ENCODE measurements at regions not wholly inside any gene's neighbourhood (a gene's known extent, or its start where the extent isn't known, plus 50 kb on each side); places are given as distances from the start of the nearest gene placed in this dataset.

DNA sequence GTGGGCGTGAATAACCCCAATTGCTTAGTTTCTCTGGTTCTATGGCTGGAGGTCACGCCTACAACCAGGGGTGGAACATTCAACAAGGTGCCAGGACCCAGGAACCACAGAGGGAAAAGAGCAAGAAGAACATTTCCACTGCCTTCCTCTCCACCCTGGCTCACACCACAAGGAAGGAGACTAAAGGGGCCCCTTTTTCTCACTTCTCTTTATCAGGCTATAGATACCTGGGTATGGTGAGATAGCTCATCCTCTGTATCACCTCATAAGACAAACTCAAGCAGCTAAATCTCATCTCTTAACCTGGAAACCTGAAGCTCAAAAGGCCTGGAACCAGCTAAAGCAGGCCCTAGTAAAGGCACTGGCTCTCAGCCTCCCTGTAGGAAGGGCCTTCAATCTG is 438.8 kb upstream of the OLFM3 start:
- TF ChIP-seq JUND (IDR thresholded peaks at IDR 0.05; ENCODE audit: low read depth), result no peak
- no peak for DNase-seq (ENCODE audit: low read depth in 1 of 2, low spot score in 1 of 2)
- in situ Hi-C loops (cut with HindIII; ENCODE audit: low pct_unique_long_range_greater_than_20kb, low sequenced_read_pairs), result no loop called here

DNA sequence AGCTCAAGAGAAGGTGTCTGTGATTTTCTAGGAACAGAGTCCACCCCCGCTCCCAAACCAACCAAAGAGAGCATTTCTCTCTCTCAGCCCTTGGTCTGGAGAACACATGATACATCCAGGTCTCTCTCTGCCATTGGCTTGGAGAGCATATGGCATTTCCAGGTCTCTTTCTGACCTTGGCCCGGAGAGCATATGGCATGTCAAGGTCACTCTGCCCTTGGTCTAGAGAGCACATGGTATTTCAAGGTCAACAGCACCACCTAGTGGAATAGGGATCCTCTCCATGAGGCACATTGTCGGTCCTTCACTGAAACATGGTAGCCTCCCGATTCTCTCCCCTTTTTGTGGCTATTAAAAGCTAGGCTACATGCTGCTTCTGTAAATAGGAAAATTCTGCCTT is 437.7 kb upstream of the OLFM3 start:
- DNase-seq (ENCODE audit: low read depth in 1 of 2, low spot score in 1 of 2), result peak in 1 of 2 experiments; percentile 49
- in situ Hi-C loops (cut with HindIII; ENCODE audit: low pct_unique_long_range_greater_than_20kb, low sequenced_read_pairs), result no loop called here

DNA sequence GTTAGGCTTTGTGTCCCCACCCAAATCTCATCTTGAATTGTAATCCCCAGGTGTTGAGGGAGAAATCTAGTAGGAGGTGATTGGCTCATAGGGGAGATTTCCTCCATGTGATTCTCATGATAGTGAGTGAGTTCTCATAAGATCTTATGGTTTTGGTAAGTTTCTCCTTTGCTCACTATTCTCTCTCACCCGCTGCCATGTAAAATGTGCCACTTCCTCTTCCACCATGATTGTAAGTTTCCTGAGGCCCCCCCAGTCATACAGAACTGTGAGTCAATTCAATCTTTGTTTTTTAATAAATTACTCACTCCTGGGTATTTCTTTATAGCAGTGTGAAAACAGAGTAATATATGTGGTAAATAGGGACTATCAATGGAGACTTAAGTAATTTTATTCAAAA is 434.5 kb upstream of the OLFM3 start:
- in situ Hi-C loops (cut with HindIII; ENCODE audit: low pct_unique_long_range_greater_than_20kb, low sequenced_read_pairs), result no loop called here
- no peak for TF ChIP-seq JUND (IDR thresholded peaks at IDR 0.05; ENCODE audit: low read depth)
- no peak for DNase-seq (ENCODE audit: low read depth in 1 of 2, low spot score in 1 of 2)

More for the DNA sequence above, 437.7 kb upstream of the OLFM3 start:
- no peak for TF ChIP-seq JUND (IDR thresholded peaks at IDR 0.05; ENCODE audit: low read depth)

DNA sequence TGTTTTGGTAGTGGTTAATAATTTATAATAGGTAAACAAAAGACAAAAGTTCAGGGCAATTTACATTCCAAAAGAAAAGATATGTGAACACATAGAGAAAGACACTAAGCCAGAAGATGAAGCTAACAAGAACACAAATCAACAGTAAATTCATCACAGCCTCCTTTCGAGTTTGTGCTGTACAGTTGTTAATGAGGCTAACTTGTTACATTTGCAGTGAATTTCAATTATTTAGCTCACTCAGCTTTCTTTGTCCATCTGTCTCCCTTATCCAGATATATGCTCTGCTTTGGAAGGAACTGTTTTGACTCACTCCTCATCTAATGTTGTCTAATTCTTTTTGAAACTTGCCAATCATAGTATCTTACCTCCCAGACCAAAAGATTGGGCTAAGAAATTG is 423.3 kb upstream of the OLFM3 start:
- in situ Hi-C loops (cut with HindIII; ENCODE audit: low pct_unique_long_range_greater_than_20kb, low sequenced_read_pairs), result no loop called here
- TF ChIP-seq JUND (IDR thresholded peaks at IDR 0.05; ENCODE audit: low read depth), result no peak
- no peak for DNase-seq (ENCODE audit: low read depth in 1 of 2, low spot score in 1 of 2)

Measured in T47D (cell line).